SIG-M5 treated with dmso at 0.1 percent for 504 hours (cell line): ENCODE measurements at regions not wholly inside any gene's neighbourhood (a gene's known extent, or its start where the extent isn't known, plus 50 kb on each side); places are given as distances from the start of the nearest gene placed in this dataset.

Experiments used
- DNase-seq: peaks from one replicate; lab custom pipeline; 2025; ENCODE audit not compliant: unreplicated experiment; lab: John Stamatoyannopoulos, UW

DNA sequence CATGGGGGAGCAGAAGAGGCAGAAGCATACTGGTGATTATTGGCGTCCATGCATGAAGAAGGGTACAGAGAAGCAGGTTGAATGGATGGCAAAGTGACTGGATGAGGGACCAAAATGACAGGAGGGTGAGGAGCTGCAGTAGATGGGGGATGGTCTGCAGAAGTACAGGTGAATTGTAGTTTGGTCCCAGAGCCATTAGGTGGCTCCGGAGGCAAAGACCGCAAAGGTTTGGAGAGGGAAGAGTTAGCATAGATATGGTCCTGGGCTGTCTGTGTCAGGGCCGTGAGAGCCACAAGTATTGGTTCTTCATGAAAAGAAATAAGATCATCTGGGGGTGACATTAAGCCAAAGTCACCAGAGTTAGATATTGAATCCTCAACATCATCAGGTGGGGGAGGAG is 59.0 kb upstream of the ZNF726 start:
- DNase-seq, result no peak

GRCh38 chr19:23851966-23852365 is 62.7 kb upstream of the ZNF726 start:
- DNase-seq, result no peak

- DNase-seq, result no peak
These were observed 74.1 kb upstream of the ZNF681 start for GRCh38 chr19:23832717-23833327.

DNA sequence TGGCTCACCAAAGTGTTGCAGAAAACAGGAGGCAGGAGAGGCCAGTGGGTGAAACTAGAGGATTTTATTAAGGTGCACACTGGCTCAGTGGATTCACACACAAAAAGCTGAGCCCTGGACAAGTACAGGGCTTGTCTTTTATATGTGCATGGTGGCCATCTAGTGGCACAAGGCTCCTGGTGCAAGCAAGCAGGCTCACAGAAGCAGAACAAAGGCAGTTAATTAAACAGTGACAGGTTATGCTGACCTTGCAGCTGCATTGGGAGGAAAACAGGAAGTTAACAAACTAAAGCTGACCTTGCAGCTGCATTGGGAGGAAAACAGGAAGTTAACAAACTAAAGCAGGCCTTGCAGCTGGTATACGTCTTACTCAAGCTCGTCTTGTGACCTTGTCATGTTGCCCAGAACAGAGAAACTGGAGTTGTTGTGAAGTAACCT is 65.3 kb upstream of the ZNF681 start:
- DNase-seq, result peak; percentile 26

GRCh38 chr19:23822735-23823134 is 64.0 kb upstream of the ZNF681 start:
- peak; percentile 19 for DNase-seq

DNA sequence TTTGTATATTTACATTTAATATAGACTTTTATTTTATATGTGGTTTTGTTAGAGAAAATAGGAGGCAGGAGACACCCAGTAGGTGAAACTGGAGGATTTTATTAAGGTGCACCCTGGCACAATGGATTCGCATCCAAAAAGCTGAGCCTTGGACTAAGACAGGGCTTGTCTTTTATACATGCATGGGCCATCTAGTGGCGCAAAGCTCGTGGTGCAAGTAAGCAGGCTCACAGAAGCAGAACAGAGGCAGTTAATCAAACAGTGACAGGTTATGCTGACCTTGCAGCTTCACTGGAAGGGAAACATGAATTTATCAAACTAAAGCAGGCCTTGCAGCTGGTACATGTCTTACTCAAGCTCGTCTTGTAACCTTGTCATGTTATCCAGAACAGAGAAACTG is 58.8 kb upstream of the ZNF681 start:
- peak; percentile 7 for DNase-seq

DNA sequence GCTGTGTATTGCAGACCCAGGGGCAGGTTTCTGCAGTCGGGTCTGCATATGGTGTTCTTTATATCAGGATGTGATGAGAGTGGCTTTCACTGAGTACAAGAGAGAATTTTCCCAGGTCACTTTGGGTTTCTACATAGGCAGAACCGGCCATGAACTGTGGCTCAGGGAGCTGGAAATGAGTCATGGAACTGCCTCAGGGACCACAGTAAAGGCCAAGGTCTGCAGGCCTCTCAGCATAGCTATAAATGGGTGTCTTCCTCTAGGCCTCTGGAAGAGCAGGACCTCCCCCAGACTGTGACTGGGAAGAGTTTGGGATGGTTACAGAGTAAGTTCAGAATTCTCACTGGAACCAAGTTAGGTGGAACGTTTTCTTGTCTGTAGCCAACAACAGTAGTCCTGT is 51.8 kb upstream of the ZNF681 start:
- DNase-seq, result no peak
